Activated T-helper 1 cell treated with Interleukin-2 at 50 U/mL for 16 hours (primary cell): ENCODE measurements at regions not wholly inside any gene's neighbourhood (a gene's known extent, or its start where the extent isn't known, plus 50 kb on each side); places are given as distances from the start of the nearest gene placed in this dataset.
"Not testable (repeated sequence)": the region's sequence is repeated elsewhere in the genome, so short reads cannot be mapped to it uniquely, and the experiment has no call there.

Experiments used
- DNase-seq: peaks from one replicate; pipeline ENCODE4 v3.0.0-alpha.2; 2020; ENCODE audit warnings: low read depth

DNA sequence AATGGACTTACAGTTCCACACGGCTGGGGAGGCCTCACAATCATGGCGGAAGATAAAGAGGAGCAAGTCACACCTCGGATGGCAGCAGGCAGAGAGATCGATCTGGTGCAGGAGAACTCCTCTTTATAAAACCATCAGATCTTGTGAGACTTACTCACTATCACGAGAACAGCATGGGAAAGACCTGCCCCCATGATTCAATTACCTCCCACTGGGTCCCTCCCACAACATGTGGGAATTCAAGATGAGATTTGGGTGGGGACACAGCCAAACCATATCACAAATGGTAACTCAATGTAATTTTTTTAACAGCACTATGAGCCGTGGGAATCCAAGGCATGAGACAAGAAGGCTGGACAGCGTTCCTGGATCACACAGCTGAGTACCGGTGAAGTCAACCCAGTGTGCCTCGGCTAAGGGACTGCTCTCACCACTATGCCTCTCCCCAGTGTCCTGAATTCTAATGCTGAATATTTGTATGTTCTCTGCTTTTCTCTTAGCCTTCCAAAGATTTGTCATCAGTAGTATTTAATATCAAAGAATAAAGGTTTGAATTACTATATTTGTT lies 84.3 kb downstream of the IRS2 start:
- not testable (repeated sequence) for DNase-seq

DNA sequence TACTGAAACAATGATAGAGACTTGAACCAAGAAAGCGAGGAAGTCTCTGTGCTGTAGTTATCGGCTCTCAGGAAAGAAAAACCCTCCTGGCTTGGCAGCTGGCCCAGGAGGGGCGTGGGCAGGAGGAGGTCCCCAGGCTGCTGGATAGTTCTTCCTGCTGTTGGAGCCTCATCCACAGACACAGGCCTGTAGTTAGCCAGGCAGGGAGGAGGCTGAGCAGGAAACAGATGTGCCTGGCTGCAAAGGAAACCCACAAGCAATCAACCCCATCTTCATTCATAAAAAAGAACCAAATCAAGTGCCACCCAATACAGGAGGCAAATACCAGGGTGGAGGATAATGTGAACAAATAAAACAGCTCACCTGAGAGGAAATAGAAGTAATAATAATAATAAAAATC lies 86.2 kb downstream of the IRS2 start:
- DNase-seq, result no peak

DNA sequence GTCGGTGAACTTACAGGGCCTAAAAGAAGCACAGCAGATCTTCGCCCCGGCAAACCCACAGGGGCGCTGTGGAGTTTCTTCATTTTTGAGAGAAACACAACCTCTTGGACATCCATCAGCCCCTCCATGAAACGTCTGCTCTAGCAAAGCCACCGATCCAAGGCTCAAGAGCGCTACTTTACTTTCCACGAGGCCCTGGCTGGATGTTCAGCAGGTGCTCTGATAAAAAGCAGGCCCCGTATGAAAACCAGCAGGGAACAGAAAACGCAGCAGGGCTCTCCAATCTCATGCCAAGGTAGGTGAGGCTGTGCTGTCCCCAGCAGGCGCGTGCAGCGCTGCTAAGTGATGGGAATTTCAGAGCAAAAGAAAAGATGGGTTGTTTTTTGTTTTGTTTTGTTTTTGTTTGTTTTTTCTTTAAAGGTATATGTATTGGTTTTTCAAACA lies 86.7 kb downstream of the IRS2 start:
- no peak for DNase-seq

DNA sequence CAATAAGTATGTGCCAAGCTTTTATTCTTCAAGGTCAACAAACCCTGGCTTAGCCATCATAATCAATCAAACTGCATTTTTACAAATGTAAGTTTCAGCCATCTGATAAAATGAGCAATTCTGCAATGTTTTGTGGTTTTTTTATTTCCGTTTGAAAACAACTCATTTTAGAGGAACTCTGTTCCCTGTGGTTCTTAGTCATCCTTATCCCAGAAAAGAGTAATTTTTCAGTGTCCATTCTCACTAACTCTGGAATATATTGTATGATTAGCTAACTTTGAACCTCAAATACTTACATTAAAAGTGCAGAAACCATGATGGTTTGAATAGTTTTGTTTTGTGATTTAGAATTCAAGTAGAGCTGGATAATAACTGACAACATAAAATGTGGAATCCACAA lies 87.6 kb downstream of the IRS2 start:
- DNase-seq, result no peak

DNA sequence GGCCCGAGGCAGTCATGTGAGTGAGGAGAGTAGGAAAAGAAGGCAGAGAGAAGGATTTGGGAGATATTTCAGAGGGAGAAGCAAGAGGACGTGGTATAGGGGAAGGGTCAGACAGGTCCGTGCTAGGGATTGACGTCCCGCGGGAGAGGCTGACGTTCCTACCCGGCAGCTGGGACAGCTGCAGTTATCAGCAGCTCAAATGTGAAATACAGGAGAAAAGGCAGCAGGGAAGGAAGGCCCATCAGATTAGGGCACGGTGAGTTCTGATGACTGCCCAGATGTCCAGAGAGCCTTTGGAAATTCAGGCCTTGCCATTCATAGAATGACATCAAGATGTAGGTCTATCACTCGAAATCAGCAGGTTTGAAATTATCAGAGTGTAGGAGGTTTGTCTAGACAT lies 88.4 kb downstream of the IRS2 start:
- no peak for DNase-seq

DNA sequence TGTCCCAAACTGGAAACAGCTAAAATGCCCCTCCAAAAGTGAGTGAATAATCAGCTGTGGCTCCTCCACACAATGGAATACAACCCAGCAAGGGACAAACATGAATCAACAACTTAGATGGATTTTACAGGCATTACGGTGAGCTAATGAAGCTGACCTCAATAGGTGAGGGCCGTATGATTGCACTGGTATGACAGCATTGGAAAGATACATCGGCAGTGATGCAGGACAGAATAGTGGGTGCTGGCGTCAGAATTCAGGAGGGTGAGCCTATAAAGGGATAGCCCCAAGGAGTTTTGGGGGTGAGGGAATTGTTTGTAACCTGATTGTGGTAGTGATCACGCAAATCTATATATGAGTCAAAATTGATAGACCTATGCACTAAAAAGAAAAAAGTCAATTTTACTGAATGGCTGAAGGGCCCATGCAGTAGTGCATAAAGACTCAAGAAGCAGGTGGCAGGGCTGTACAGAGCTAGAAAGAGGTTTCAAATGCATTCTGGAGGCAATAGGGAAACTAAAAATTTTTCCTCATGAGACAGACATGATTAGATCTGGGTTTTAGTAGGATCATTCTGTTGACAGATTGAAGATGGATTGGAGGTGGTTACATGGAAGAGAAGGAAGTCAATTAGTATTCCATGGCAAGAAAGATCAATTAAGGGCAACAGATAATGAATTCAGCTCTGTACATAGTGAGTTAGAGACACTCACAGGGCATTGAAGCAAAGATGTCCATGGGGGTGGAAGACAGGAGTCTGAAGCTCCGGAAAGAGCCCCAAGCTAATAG lies 90.8 kb downstream of the IRS2 start:
- DNase-seq, result no peak

DNA sequence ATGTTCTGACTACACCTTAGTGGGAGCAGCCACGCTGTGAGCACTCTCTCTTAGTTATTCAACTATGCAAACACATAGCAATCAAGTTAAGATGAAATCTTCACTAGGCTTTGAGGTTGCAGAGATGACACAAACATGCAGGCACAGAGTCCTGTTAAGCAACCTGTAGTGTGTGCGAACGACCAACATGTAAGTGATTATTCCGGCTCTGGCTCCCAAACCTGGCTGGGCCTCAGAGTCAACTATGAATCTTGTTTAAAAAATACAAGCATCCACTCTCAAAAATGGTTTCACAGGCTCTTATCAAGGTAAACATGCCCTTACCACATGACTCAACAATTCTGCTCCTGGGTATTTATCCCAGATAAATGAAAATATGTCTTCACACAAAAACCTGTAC lies 91.4 kb downstream of the IRS2 start:
- no peak for DNase-seq

DNA sequence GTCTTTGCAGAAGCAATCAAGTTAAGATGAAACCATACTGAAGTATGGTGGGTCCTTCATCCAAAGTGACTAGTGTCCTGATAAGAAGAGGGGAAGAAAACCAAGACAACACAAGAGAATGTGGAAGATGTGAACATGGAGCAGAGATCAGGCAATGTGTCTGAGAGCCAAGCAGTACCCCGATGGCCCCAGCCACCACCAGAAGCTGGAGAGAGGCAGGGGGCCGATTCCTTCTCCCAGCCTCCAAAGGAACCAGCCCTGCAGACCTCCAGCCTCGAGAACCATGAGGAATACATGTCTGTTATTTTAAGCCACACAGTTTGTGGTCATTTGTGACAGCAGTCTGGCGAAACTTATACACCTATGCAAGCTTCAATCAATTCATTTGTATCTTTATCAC lies 93.2 kb downstream of the IRS2 start:
- no peak for DNase-seq

DNA sequence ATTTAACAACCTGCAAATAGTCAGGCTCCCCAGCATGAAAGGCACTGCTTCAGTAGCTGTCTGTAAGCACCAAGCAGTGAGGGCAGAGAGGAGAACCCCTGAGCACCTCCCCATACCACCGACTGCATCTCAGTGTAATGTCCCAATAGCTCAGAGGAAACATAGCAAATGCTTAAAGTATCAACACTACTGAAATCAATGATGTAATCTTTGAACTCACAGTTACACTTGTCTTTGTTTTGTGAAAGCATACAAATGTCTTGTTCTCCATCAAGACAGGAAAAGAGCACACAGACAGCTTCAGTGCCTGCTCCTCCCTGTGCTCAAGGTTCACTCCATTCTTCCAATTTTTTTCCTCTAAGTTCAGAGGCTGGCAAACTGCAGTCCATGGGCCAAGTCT lies 94.7 kb downstream of the IRS2 start:
- no peak for DNase-seq

DNA sequence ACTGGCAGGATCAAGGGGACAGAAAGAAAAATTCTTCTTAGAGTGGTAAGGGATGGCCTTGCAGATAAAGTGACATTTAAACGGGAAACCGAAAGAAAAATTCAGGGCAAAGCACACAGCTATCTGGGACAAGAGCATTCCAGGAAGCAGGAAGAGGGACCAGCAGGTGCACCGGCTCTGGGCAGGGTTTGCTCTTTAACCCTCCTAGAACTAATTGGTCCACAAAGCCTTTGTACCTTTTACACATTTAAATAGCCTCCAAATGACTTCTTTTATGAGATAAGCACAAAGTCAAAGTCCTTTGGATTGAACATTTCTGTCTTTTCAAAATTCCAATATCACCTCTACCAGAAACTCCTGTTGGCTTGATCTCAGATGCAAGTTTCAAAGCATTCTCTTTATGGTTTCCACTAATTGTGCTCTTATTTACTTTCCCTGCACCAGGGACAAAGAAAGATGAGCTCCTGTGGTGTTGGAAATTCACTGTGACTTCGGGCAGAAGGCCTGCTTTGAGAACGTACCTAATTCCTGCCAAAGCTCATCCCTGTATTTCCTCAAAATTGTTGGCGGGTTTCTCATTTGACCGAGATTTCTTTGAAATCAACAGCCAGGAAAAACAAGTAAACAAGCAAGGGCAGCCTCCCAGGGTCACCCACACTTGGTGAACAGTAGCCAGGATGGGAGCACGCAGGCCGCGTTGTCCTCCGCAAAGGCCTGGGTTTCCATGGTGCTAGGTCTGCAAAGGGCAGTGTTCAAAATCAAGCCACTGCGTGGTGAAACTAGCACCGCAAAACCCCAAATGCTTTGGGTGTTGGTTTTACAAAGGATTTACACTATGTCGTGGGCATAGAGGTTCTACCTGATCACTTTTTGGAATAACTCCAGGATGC lies 98.6 kb downstream of the IRS2 start:
- no peak for DNase-seq

DNA sequence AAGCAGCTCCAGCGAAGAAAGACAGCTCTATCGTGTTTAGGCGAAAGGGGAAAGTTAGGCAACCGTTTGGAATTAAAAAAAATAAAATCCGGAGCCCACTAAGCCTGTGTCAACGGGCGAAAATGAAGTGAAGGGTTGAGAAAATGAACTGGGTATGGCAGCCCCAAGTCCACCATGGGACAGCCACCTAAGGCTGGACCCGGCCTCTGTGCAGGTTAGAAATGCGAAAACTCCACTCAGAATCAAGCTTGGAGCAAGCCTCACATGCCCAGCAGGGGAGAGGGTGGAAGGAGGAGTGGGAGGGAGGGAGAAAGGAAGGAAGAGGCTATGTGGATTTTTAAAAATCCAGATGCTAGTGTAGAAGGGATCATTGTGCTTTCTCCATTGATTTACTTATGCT lies 101.2 kb downstream of the IRS2 start:
- DNase-seq, result no peak

DNA sequence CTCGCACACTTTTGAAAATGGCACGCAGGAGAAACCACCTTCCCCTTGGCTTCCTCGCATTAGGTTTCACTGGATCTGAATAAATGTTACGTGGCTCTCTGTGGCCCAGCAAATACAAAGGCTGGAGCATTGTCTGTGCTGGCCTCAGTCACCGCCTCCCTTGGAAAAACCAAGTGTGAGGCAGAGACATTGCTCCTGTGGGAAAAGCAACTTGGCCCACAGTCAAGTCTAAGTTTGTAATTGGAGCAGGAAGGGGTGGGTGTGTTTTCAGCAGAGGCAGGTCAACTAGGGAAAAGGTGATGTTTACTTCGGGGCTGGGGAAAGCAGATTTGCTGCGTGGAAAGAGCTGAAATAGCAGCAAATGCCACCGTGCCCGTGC lies 101.6 kb downstream of the IRS2 start:
- no peak for DNase-seq

DNA sequence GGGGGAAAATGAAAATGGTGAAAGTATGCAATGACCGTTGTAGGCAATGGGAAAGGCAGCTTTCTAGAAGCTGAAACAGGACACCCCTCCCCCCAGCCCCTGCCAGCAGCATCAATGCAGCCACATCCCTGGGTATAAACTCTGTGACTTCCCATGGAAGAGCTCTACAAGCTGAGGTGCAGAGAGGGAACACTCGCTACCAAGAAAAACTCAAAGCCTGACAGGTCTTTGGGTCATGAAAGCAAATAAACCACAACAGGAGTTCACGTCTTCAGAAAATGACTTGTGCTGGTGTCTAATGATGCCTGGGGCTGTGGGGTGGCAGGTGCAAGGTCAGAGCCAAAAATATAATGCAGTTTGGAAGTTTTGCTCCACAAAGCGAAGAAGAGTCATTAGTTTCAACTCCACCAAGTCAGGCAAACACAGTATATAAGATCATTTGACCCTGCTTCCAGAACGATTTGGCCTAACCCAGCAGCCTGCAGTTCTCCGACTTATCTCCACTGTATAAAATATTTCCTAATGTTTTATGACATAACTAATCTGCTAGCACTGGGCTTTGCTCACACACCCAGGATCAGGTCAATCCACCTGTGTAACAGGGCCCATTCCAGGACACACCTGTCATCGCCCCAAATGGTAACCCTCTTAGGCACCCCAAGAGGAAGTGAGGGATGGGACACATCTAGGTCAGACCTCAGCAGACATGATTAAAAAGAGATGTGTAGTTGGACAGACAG lies 102.1 kb downstream of the IRS2 start:
- no peak for DNase-seq

DNA sequence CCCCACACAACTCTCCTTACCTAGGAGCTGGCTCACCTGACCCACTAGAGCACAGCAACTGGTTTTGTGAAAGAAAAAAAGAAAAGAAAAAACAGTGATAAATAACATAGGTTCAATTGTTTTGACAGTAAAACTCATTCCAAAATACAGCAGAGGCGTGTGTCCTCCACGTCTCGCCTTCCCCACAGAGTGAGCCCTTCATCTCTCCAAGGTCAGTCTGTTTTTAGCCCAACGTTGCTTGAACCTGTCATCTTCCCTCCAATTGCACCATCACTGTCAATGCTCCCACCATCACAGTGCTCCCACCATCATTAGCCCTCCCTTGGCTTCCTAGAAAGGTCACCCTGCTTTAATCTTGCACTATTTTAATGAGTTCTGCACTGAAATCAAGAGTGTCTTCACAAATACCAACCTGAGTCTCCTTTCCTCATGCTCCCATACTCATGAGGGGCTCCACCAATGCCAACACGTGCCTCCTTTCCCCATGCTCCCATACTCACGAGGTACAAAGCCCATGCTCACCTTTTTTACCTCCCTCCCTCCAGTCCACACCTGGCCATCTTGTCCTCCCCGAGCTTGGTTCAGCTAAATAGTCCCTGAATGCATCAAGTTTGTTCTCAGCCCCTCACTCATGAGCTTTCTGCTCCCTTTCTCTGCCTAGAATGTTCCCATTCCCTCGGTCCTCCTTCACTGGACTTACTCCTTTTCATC lies 103.7 kb downstream of the IRS2 start:
- no peak for DNase-seq

DNA sequence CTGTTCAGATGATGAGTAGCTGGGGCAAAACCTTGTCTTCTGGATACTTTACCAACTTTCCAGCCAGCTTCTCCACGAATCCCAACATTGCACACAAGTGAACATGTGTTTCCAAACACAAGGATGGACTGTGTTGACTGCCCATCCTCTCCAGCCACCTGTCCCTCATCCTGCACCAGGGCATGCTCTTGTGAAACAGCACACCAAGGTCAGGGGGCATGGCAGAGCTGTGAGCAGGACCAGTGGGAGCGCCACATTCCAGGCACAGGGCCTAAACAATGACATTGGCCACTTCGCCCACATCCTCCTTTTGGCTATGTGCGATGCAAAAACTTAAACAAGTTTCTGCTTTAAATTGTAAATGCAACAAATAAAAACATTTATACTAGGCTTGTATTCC lies 105.5 kb downstream of the IRS2 start:
- DNase-seq, result no peak

DNA sequence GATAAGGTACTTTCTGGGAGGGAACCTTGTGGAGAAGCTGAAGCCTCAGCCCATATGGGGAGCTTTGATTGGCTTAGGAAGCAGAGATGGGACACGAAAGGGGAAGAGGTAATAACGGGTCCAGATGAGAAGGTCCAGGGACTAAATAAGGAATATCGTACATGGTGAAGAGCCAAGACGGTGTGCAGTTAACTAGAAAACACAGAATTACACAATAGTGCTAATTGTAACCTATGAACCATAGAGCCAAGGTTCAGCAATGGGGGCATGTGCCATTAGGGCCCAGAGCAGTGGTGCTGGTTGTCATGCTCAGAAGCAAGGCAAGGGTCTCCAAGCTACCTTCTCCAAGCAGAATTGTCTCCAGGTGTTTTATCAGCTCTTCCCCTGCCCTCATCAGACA lies 106.1 kb downstream of the IRS2 start:
- DNase-seq, result no peak

DNA sequence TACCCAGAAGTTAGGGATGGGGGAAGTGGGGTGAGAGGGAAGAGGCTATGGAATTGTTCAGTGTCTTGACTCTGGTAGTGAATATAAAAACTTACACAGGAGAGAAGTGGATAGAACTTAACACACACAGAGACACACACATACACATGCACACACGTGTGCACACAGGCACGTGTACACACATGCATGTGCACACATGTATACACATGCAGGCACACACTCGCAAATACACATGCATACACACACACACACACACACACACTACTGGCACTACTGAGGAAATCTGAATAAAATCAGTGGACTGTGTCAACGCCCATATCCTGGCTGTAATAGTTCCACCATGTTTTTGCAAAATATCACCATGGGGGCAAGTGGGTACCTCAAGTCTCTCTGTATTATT lies 107.9 kb downstream of the IRS2 start:
- DNase-seq, result no peak

DNA sequence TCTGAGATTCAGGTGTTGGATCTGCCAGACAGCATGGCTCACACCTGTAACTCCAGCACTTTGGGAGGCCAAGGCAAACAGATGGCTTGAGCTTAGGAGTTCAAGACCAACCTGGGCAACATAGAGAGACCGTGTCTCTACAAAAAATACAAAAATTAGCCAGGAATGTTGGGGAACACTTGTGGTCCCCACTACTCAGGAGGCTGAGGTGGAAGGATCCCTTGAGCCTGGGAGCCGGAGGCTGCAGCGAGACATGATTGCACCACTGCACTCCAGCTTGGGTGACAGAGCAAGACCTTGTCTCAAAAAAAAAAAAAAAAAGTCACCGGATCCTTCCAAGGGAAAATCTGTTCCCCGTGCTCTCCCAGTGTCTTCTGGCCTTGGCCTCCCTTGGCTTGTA lies 109.2 kb downstream of the IRS2 start:
- DNase-seq, result no peak

DNA sequence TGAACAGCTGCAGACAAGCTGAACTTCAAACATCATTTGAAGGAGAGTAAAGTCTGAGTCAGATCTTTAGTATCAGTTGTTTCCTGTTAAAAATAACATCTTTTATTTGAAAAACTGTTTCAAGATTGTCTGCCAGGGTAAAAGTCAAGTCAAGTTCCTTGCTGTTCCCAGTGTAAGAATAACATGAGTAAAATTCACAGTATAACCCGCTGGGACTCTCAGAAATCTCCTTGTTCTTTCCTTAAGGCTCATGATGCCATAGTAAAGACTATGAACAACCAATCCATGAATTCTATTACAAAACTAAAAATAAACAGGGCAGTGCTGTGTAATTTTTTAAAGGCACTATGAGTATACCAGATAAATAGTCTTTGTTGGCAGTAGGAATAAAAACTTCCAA lies 112.9 kb downstream of the IRS2 start:
- no peak for DNase-seq

DNA sequence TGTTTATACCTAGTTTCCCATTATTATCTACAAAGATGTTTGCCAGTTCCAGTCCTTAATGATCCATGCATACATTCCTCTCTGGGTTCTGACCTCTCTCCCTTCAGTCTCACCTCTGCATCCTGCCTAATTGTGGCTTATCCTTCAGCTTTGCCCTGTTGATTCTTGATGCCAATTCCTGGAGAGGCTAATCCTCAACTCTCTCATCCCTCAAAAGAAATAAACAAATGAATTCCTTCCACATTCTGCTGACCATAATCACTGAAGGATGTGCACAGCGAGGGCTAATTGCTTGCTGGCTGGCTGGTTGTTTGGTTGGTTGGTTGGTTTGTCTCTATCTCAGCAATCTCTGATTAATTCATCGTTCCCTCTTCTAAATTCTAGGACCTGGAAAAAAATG lies 113.8 kb downstream of the IRS2 start:
- no peak for DNase-seq

DNA sequence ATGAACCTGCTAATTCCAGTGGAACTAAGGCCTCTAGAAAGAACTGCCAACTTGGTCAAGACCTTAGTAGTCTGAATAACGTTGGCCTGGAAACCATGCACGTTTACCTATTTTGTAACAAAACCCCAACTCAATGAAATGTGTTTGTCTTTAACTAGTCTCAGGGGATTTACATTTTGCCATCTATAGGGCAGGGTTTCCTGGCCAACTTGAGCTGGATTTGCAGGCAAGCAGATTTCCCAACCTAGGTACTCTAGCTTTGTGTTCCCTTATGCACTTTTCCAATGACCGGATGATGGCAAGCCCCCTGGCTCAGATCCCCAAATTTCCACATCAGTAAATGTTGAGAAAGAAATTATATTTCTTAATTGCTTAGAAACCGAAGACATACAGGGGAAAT lies 114.5 kb downstream of the IRS2 start:
- no peak for DNase-seq

DNA sequence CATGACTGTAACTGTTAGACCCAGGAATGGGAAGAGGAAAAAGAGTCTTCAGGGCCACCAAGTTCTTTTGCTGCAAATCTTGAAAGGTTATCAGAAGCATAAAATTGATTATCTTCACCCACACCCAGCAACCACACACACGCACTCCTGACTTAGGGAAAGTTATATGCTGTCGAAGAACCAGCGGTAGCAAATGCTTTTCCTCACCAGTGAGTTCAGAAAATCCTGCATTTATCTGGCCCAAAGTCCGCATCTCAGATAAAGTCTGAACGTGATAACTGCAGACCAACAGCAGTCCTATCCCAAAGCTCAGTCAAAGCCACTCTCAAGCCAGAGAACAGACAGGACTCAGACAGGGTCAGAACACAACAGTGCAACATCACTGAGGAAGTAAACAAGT lies 115.6 kb downstream of the IRS2 start:
- DNase-seq, result no peak
